ENCODE measurements at regions not wholly inside any gene's neighbourhood (a gene's known extent, or its start where the extent isn't known, plus 50 kb on each side); places are given as distances from the start of the nearest gene placed in this dataset.

DNA sequence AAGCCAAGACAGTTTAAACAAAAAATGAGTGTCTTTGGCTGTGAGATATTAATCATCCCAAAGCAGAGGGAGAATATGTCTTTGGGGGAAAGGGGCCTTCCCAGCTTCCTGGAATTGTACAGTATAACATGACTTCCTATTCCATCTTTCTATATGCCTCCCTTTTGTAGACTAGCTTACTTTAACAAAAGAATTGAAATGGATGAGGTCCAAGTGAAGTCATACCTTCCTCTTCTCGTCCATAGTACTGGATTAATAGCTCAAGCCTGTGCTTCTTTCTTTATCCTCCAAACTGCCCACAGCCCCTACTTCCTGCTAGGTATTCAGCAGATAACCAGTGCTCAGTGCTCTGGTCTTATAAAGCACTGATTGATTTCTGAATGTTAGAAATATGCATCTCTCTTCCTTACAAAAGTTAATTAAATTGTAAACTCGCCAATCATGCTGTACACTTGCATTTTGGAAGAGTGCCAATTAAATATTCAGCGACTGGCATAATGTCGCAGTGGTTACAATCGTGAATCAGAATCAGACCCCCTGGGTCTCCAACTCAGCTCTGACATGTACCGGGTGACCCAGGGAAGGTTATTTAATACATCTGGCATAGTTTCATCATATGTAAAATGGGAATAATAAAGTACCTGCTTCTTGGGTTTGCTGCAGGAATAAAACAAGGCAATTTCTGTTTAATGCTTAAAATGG is 325.1 kb downstream of the RND3 start:
- no peak for DNase-seq (ENCODE audit: low spot score)

- no peak for DNase-seq (ENCODE audit: low spot score)
Measured at GRCh38 chr2:150160058-150160457, 327.4 kb downstream of the RND3 start.

DNA sequence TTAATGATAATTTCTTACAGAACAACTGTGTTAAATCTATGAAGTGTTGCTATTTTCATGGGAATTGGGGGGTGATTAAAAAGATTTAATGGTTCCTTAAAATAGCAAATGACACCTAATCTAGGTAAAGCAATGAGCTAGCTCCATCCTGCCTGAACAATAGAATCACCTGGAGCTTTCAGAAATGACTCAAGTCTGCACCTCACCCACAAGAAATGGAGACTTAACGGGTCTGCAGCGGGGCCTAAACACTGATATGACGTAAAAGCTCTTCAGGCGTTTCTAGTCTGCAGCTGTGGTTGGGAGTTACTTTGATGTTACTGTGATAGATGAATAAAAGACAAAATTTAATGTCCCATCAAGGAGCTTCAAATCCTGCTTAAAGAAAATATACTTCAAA is 328.2 kb downstream of the RND3 start:
- no peak for DNase-seq (ENCODE audit: low spot score)

DNA sequence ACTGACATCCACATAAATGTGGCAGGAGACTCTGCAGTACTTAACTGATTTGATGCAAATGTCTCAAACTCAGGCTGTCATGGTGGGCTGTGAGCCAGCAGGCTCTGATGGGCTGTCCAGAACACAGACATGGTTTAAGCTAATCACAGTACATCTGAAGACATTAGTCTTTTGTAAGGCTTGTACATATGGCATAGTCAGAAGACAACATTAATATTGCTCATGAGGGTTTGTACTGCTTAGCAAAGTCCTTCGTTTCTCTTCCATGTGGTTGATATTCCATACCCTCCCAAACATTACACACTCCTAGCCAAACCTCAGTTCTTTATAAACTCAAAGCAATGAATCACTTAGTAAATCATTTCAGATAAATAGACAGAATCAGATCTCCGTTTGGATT is 330.6 kb downstream of the RND3 start:
- DNase-seq (ENCODE audit: low spot score) = no peak

GRCh38 chr2:150156415-150156814 is 331.1 kb downstream of the RND3 start:
- DNase-seq (ENCODE audit: low spot score) = no peak

GRCh38 chr2:150154308-150154797 is 333.1 kb downstream of the RND3 start:
- DNase-seq (ENCODE audit: low spot score) = no peak

GRCh38 chr2:150153646-150154307 is 333.7 kb downstream of the RND3 start:
- no peak for DNase-seq (ENCODE audit: low spot score)

DNA sequence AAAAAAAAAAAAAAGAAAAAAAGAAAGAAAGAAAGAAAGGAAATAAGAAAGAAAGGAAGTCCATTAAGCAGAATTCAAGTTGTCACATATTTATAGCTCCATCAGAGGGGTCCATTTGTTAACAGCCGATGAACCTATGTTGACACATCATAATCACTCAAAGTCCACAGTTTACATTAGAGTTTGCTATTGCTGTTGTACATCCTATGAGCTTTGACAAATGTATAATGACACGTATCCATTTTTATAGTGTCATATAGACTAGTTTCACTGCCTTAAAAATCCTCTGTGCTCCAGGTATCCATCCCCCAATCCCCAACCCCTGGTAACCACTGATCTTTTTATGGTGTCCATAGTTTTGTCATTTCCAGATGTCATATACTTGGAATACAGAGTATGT is 335.2 kb downstream of the RND3 start:
- DNase-seq (ENCODE audit: low spot score) = no peak

DNA sequence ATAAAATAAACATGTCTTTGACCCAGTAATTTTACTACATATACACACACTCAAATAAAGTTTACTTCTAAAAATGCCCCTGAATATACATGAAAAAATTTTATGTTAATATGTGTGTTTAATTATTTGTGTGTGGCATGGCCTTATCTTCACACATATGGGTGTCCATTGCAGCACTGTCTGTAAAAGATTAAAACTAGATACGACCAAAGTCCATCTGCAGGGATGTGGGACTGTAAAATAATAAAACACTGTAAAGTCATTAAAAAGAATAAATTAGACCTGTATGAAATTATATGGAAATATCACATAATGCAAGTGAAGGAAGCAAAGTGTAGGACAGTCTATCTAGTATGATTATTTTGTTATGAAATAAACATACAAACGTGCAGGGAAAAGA is 337.3 kb downstream of the RND3 start:
- DNase-seq (ENCODE audit: low spot score) = no peak

DNA sequence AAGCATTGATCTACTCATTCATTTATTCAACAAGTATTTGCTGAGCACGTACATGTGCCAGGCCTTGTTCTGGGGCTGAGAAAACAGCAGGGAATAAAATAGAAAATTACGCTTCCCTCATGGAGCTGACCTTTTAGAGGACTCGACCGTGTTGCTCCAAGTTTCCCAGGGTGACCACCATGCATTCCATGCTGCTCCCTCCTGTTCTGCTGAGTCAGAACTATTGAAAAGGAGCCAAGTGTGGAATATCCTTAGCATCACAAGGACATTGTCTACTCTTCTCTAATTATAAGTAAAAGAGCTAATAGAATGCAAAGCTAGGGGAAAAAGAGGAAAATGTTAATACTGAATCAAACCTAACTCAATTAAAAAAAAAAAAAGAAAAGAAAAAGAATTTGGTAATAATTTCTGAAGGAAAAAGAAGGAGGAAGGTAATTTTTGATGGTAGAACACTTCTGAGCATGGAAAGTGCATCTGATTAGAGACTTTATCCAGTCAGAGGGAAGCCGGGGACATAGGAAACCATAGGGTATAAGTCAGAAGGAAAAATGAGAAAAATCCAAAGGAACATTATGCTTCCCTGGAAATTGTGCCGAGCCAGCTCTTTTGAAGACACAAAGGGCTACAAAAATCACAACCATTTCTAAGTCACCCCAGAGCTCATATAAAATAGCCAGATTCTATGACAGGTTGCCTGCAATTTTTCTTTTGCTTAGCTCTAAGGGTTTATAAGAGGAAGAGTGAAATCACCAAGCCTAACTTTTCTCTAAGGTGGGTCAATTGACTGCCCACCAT is 339.4 kb downstream of the RND3 start:
- DNase-seq (ENCODE audit: low spot score) = no peak

DNA sequence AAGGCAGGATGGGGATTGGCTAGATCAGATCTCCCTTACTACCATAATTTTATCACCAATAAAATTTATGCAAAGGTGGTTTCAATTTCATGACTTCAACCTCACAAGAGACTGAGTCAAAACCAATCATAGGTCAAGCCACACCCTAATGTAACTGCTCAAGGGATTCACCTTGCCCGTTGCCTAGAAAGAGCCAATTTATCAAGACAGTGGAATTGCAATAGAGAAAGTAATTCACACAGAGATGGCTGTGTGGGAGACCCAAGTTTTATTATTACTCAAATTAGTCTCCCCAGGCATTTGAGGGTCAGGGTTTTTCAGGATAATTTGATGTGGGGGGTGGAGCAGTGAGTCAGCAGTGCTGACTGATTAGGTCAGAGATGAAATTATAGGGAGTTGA is 340.6 kb downstream of the RND3 start:
- no peak for DNase-seq (ENCODE audit: low spot score)

- DNase-seq (ENCODE audit: low spot score) = no peak
Measured at GRCh38 chr2:150145299-150145692, 342.2 kb downstream of the RND3 start.

DNA sequence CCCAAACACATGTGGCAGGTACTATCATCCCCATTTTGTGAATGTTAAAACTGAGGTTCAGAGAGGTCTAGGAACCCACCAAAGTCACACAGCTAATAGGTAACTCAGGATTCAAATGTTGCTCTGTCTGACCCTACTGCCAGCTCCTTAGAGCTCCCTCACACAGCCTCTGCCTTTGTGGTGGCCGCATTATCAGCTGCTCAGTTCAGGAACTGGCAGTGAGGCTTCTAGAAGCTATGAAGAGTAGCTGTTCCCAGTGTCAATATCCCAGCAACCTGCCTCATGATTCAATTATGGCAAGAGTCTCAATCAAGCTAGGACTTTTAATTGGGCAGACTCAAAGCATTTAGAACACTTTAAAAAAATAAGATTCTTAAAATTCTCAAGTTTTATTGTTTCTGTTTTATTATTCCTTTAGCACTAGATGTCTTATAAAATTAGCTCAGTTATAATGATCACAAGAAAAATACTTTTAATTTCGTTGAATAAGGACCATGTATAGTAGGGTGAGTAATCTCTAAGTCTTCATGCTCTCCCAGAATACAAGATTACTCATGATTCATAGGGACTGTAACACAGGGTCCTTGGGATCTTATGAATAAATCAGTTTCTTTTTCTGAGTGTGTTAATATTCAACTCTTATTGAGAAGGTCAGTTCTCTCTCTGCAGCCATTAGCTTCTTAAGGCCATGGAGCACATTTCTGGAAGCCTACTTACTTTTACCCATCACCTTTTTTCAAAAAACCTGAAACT is 342.7 kb downstream of the RND3 start:
- no peak for DNase-seq (ENCODE audit: low spot score)

GRCh38 chr2:150143087-150143536 is 344.4 kb downstream of the RND3 start:
- no peak for DNase-seq (ENCODE audit: low spot score)

DNA sequence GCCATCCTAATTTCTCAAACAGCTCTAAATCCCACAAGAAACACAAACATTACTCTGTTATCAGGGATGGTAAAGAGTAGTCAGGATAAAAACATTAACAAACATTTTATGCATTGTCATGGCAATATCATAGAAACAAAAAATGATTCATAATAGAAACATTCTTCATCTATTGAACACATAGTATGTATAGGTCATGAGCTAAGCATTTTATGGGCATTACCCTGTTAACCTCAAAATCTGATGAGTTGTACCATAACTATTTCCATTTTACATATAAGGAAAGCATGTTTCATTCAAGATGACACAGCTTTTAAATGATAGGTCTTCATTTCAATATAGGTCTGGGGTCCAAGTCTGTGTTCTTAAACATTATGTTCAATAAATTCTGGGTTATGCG is 344.9 kb downstream of the RND3 start:
- no peak for DNase-seq (ENCODE audit: low spot score)

GRCh38 chr2:150141226-150142001 is 346.1 kb downstream of the RND3 start:
- DNase-seq (ENCODE audit: low spot score) = no peak

DNA sequence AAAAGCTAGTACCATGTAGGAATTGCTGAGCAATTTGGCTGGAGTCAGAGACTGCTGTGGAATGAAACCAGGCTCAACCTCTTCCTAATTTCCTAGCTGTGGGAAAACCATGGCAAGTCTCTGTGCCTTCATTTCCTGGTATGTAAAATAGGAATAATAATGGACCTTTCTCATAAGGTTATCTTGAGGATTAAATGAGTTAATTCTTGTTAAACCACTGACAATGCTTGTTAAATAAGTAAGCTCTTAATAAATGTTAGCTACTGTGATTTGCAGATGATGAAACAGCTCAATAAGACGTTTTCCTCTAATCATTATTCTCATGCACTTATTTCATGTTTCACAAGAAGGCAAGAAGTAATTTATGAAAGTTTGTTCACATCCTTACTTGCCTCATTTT is 346.7 kb downstream of the RND3 start:
- no peak for DNase-seq (ENCODE audit: low spot score)

DNA sequence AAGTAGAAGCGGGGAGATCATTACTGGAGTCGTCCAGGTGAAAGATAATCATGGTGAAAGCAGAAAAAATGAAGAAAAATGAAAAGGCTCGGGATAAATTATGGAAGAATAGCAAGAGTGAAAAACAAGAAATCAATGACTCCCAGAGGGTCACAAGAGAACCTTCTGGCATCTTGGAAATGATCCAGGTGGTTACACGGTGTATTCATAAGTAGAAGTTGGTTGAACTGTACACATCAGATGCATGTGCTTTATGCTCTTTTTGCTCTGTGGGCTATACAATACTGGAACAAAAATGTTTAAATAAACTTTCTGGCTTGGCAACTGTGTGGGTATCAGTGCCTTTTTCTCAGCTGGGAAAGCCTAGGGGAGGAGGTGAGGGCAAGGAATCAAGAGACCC is 348.9 kb downstream of the RND3 start:
- DNase-seq (ENCODE audit: low spot score) = no peak

- DNase-seq (ENCODE audit: low spot score) = no peak
Measured at GRCh38 chr2:150137338-150138069, 350.0 kb downstream of the RND3 start.

- DNase-seq (ENCODE audit: low spot score) = no peak
Measured at GRCh38 chr2:150136893-150137292, 350.6 kb downstream of the RND3 start.

DNA sequence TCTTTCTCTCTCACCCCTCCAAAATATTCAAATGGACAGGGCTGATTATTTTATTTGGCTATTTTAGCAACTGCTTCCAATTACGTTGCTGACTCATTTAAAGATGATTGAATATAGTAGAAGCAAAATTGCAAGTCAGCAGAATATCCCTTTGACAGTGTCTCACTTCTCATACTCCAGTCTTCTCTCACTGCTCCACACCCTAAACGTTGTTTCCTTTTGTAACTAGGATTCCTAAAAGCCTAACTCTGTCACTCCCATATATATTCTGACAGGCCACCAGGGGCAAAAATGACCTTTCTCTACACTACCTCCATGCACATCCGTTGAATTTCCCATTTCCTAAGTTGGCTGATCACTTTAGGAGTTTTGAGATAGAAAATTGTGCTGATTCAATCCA is 351.1 kb downstream of the RND3 start:
- no peak for DNase-seq (ENCODE audit: low spot score)

Measured in HuH-7 (cell line).